GM12891 (cell line): ENCODE measurements at regions not wholly inside any gene's neighbourhood (a gene's known extent, or its start where the extent isn't known, plus 50 kb on each side); places are given as distances from the start of the nearest gene placed in this dataset.

Experiments used
- PAX5 ChIP-seq: IDR thresholded peaks from 2 replicates; pipeline ENCODE4 v1.6.1; 2011; ENCODE audit warnings: low read length, moderate library complexity, mild to moderate bottlenecking; ENCODE audit not compliant: insufficient read depth, severe bottlenecking
- POLR2A ChIP-seq: IDR thresholded peaks from 2 replicates; pipeline ENCODE4 v1.6.1; 2011; ENCODE audit warnings: low read depth, low read length, control low read depth
- POLR2AphosphoS5 ChIP-seq: IDR thresholded peaks from 2 replicates; pipeline ENCODE4 v1.6.1; 2011; ENCODE audit warnings: low read depth, low read length, control low read depth
- POU2F2 ChIP-seq: IDR thresholded peaks from 2 replicates; pipeline ENCODE4 v1.6.1; 2011; ENCODE audit warnings: low read depth, mild to moderate bottlenecking, control low read depth, low read length, moderate library complexity
- SPI1 ChIP-seq: IDR thresholded peaks from 2 replicates; pipeline ENCODE4 v1.6.1; 2011; ENCODE audit warnings: low read depth, low read length, control low read depth
- TAF1 ChIP-seq: IDR thresholded peaks from 2 replicates; pipeline ENCODE4 v1.6.1; 2011; ENCODE audit warnings: low read depth, low read length, control low read depth

GRCh38 chr12:125214289-125214688, 149.1 kb downstream of the AACS start:
- TF ChIP-seq POLR2A (no peak), TAF1 (no peak), POLR2AphosphoS5 (no peak), POU2F2 (no peak), SPI1 (no peak), PAX5 (no peak)
